Activated T-helper 1 cell treated with anti-CD3 and anti-CD28 coated beads, Interleukin-12 subunit alpha, Interleukin-12 subunit beta, Interleukin-2, Interleukin-4 antibody, amounts not matched to agents 30 ng/mL and 10 ng/mL and 1 ng/mL, durations not matched to agents 14 hours and 24 hours and 36 hours (primary cell): ENCODE measurements at regions not wholly inside any gene's neighbourhood (a gene's known extent, or its start where the extent isn't known, plus 50 kb on each side); places are given as distances from the start of the nearest gene placed in this dataset.
"Not testable (repeated sequence)": the region's sequence is repeated elsewhere in the genome, so short reads cannot be mapped to it uniquely, and the experiment has no call there.

Experiments
- DNase-seq: peaks from one replicate; pipeline ENCODE4 v3.0.0; 2021; ENCODE audit warnings: low spot score
- H3K27ac Mint-ChIP-seq: one replicate; pipeline ENCODE4 v1.8.0; 2021; ENCODE audit warnings: mild to moderate bottlenecking, mixed read lengths
- H3K27me3 Mint-ChIP-seq: one replicate; pipeline ENCODE4 v1.8.0; 2022; ENCODE audit warnings: mild to moderate bottlenecking, moderate library complexity, mixed read lengths; ENCODE audit not compliant: insufficient read depth
- H3K36me3 Mint-ChIP-seq: one replicate; pipeline ENCODE4 v1.8.0; 2021; ENCODE audit warnings: low read depth, mixed read lengths
- H3K4me1 Mint-ChIP-seq: one replicate; pipeline ENCODE4 v1.8.0; 2021; ENCODE audit warnings: low read depth, mixed read lengths
- H3K4me3 Mint-ChIP-seq: one replicate; pipeline ENCODE4 v1.8.0; 2021; ENCODE audit warnings: mild to moderate bottlenecking, moderate library complexity, mixed read lengths
- H3K9me3 Mint-ChIP-seq: one replicate; pipeline ENCODE4 v1.8.0; 2021; ENCODE audit warnings: mixed read lengths
- intact Hi-C: fragments of 100-400 bp; cut with micrococcal nuclease; formaldehyde crosslinking; loops from one replicate; pipeline ENCODE4 v1.15.1; 2024

GRCh38 chr7:120033114-120033513, 239.9 kb upstream of the KCND2 start:
- Mint-ChIP-seq H3K27me3 (no peaks in the 10 kb centered on the region), H3K4me3 (no peak overlapping the region), H3K9me3 (peaks cover 4% of the 10 kb centered on the region), H3K27ac (no peak overlapping the region), H3K36me3 (no peaks in the 10 kb centered on the region), H3K4me1 (no peaks in the 10 kb centered on the region)
- no peak for DNase-seq
- intact Hi-C loops = no loop called here

DNA sequence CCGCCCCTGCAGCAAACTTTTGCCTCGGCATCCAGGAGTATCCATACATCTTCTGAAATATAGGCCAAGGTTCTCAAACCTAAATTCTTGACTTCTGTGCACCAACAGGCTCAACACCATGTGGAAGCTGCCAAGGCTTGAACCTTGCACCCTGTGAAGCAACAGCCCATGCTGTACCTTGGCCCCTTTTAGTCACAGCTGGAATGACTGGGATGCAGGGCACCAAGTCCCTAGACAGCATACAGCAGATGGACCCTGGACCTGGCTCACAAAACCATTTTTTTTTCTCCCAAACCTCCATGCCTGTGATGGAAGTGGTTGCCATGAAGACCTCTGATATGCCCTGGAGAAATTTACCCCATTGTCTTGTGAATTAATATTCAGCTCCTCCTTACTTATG, 233.8 kb upstream of the KCND2 start:
- no peaks in the 10 kb centered on the region for H3K36me3 Mint-ChIP-seq
- no peak for DNase-seq
- no peak overlapping the region for H3K27ac Mint-ChIP-seq
- H3K27me3 Mint-ChIP-seq = no peaks in the 10 kb centered on the region
- peaks cover 4% of the 10 kb centered on the region for H3K9me3 Mint-ChIP-seq
- intact Hi-C loops = no loop called here
- no peak overlapping the region for H3K4me3 Mint-ChIP-seq
- H3K4me1 Mint-ChIP-seq = no peaks in the 10 kb centered on the region

DNA sequence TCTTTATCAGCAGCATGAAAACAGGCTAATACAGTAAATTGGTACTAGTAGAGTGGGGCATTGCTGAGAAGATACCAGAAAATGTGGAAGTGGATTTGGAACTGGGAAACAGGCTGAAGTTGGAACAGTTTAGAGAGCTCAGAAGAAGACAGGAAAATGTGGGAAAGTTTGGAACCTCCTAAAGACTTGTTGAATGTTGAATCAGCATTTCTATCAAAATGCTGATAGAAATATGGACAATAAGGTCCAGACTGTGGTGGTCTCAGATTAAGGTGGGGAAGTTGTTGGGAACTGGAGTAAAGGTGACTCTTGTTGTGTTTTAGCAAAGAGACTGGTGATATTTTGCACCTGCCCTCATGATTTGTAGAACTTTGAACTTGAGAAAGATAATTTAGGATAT, 231.2 kb upstream of the KCND2 start:
- Mint-ChIP-seq H3K36me3 (no peaks in the 10 kb centered on the region), H3K27ac (no peak overlapping the region), H3K9me3 (peaks cover 4% of the 10 kb centered on the region), H3K27me3 (no peaks in the 10 kb centered on the region), H3K4me3 (no peak overlapping the region), H3K4me1 (no peaks in the 10 kb centered on the region)
- no peak for DNase-seq
- intact Hi-C loops = no loop called here

DNA sequence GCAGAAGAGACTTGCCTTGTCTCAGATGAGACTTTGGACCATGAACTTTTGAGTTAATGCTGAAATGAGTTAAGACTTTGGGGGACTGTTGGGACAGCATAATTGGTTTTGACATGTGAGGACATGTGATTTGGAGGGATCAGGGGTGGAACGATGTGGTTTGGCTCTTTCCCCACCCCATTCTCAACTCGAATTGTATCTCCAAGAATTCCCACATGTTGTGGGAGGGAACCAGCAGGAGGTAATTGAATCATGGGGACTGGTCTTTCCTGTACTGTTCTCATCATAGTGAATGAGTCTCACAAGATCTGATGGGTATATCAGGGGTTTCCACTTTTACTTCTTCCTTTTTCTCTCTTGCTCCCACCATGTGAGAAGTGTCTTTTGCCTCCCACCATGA, 229.7 kb upstream of the KCND2 start:
- Mint-ChIP-seq H3K27ac (no peak overlapping the region), H3K27me3 (no peaks in the 10 kb centered on the region), H3K36me3 (no peaks in the 10 kb centered on the region), H3K4me1 (no peaks in the 10 kb centered on the region), H3K4me3 (no peak overlapping the region), H3K9me3 (no peaks in the 10 kb centered on the region)
- no peak for DNase-seq
- intact Hi-C loops = no loop called here

DNA sequence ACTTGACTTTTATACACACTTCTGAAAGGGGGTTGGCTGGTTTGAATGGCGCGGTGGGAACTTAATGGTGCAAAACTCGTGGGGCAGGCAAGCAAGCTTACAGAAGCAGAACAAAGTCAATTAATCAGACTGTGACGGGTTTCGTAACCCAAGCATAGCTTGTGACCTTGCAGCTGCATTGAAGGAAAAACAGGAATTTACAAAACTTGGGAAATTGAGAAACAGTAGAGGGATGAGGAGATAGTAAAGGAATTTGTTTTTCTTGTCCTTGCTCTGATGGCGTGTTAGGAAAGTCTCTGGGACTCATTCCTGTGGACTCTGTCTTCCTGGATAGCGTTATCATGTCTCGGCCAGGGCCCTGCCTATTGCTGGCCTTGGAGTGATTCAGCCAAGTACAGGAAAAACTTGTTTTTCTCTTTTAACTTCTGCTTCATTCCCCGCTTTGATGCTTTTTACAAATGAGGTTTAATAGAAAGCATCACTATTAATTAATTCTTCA, 220.0 kb upstream of the KCND2 start:
- Mint-ChIP-seq H3K27me3 (no peaks in the 10 kb centered on the region), H3K4me1 (no peaks in the 10 kb centered on the region), H3K27ac (no peak overlapping the region), H3K36me3 (no peaks in the 10 kb centered on the region), H3K9me3 (no peaks in the 10 kb centered on the region), H3K4me3 (no peak overlapping the region)
- no peak for DNase-seq
- intact Hi-C loops = no loop called here

GRCh38 chr7:120053390-120053961, 219.5 kb upstream of the KCND2 start:
- no peak overlapping the region for H3K27ac Mint-ChIP-seq
- H3K9me3 Mint-ChIP-seq = no peaks in the 10 kb centered on the region
- H3K4me3 Mint-ChIP-seq = no peak overlapping the region

GRCh38 chr7:120054376-120055100, 218.4 kb upstream of the KCND2 start:
- no peaks in the 10 kb centered on the region for H3K9me3 Mint-ChIP-seq
- no peaks in the 10 kb centered on the region for H3K27me3 Mint-ChIP-seq
- no peak for DNase-seq
- no peak overlapping the region for H3K4me3 Mint-ChIP-seq
- H3K4me1 Mint-ChIP-seq = no peaks in the 10 kb centered on the region
- intact Hi-C loops = no loop called here
- no peaks in the 10 kb centered on the region for H3K36me3 Mint-ChIP-seq
- H3K27ac Mint-ChIP-seq = no peak overlapping the region

More at GRCh38 chr7:120053390-120053961, 219.5 kb upstream of the KCND2 start:
- Mint-ChIP-seq H3K4me1 (no peaks in the 10 kb centered on the region), H3K36me3 (no peaks in the 10 kb centered on the region), H3K27me3 (no peaks in the 10 kb centered on the region)
- intact Hi-C loops = no loop called here
- no peak for DNase-seq

DNA sequence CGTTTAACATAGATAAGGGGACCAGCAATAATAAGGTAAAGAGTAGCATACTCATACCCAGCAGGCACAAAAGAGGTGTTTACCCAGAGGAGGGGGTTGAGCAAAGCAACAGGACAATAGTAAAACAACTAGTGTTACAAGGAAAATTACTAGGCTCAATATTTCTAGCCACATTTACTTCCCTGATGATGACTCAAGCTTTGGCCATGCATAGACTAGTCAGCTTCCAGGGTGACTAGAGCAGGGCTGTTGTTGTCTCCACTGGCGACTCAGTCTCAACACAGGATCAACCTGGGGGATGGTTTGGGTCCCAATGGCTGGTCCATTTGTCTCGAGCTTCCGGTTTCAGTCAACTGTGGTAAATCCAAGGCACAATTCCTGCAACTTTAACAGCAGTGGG, 217.7 kb upstream of the KCND2 start:
- intact Hi-C loops = no loop called here
- Mint-ChIP-seq H3K4me1 (no peaks in the 10 kb centered on the region), H3K36me3 (no peaks in the 10 kb centered on the region), H3K27me3 (no peaks in the 10 kb centered on the region), H3K9me3 (no peaks in the 10 kb centered on the region), H3K27ac (no peak overlapping the region), H3K4me3 (no peak overlapping the region)
- DNase-seq = no peak

GRCh38 chr7:120056227-120056626, 216.7 kb upstream of the KCND2 start:
- Mint-ChIP-seq H3K4me1 (no peaks in the 10 kb centered on the region), H3K4me3 (no peak overlapping the region), H3K36me3 (no peaks in the 10 kb centered on the region), H3K27me3 (no peaks in the 10 kb centered on the region), H3K27ac (no peak overlapping the region), H3K9me3 (no peaks in the 10 kb centered on the region)
- intact Hi-C loops = no loop called here
- no peak for DNase-seq

DNA sequence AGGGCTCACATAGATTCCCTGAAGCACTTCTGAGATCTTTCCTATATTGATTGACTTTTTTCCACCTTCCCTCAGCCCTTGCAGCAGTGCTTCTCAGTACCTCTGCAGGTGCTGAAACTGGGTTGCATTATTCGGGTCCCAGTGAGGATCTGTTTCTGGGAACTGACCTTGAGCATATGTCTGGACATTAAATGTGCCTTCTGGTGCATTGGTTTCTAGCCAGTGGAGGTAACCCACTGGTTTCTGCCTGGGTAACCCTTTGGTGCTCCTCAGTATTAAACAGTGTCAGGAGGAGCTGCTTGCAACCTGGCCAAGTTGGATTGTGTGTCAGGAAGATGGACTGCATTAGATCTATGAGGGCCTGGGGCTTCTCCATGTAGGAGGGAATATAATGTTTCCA, 213.3 kb upstream of the KCND2 start:
- H3K27ac Mint-ChIP-seq = no peak overlapping the region
- no peak for DNase-seq
- intact Hi-C loops = no loop called here
- no peaks in the 10 kb centered on the region for H3K27me3 Mint-ChIP-seq
- H3K36me3 Mint-ChIP-seq = no peaks in the 10 kb centered on the region
- no peaks in the 10 kb centered on the region for H3K4me1 Mint-ChIP-seq
- H3K4me3 Mint-ChIP-seq = no peak overlapping the region
- H3K9me3 Mint-ChIP-seq = no peaks in the 10 kb centered on the region

DNA sequence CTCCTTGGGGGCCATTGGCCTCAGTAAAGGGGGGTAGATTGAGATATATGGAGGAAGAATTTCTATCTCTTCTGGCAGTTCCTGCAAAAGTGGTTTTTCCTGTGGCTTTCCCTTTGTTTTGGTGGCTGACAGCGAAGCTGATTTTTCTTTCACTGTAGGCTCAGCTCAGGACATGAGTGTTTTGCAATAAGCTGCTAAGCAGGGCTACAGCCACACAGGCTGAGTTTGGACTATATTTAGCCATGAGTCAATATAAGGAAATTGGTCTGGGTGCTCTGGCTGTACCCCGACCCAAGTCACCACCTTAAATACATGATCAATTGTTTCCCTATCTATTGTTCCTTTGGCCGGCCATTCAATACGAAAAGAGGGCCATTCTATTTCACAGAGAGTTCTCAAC, 212.7 kb upstream of the KCND2 start:
- Mint-ChIP-seq H3K36me3 (no peaks in the 10 kb centered on the region), H3K27me3 (no peaks in the 10 kb centered on the region), H3K9me3 (no peaks in the 10 kb centered on the region), H3K27ac (no peak overlapping the region), H3K4me3 (no peak overlapping the region), H3K4me1 (no peaks in the 10 kb centered on the region)
- intact Hi-C loops = no loop called here
- no peak for DNase-seq

GRCh38 chr7:120060875-120061274, 212.1 kb upstream of the KCND2 start:
- Mint-ChIP-seq H3K27ac (no peak overlapping the region), H3K4me3 (no peak overlapping the region), H3K4me1 (no peaks in the 10 kb centered on the region), H3K36me3 (no peaks in the 10 kb centered on the region), H3K27me3 (no peaks in the 10 kb centered on the region), H3K9me3 (no peaks in the 10 kb centered on the region)
- no peak for DNase-seq
- intact Hi-C loops = no loop called here

- no peaks in the 10 kb centered on the region for H3K4me1 Mint-ChIP-seq
- intact Hi-C loops = no loop called here
- no peaks in the 10 kb centered on the region for H3K27me3 Mint-ChIP-seq
- H3K9me3 Mint-ChIP-seq = no peaks in the 10 kb centered on the region
- no peak overlapping the region for H3K4me3 Mint-ChIP-seq
- no peak overlapping the region for H3K27ac Mint-ChIP-seq
- no peaks in the 10 kb centered on the region for H3K36me3 Mint-ChIP-seq
- no peak for DNase-seq
These were observed 208.4 kb upstream of the KCND2 start for GRCh38 chr7:120064565-120064964.

- intact Hi-C loops, DNase-seq, H3K4me3 Mint-ChIP-seq, H3K27ac Mint-ChIP-seq, H3K27me3 Mint-ChIP-seq, H3K36me3 Mint-ChIP-seq, H3K4me1 Mint-ChIP-seq, H3K9me3 Mint-ChIP-seq: not testable (repeated sequence)
These were observed 206.1 kb upstream of the KCND2 start for GRCh38 chr7:120066898-120067297.
